Caco-2 (cell line): ENCODE measurements at regions not wholly inside any gene's neighbourhood (a gene's known extent, or its start where the extent isn't known, plus 50 kb on each side); places are given as distances from the start of the nearest gene placed in this dataset.

Source experiments
- BruUV-seq: library from RNA; stranded (reverse); fragments of 400-500 nt; replicated peaks from 2 replicates; lab custom pipeline; 2021; lab: Mats Ljungman, UMichigan
- CTCF ChIA-PET: fragments of 300-600 bp; sonication (Branson Sonifier 250); formaldehyde crosslinking; loops from one replicate; lab custom pipeline; 2022; ENCODE audit warnings: antibody characterized with exemption; lab: Charles Lee
- POLR2A ChIA-PET: fragments of 300-600 bp; sonication (Branson Sonifier 250); formaldehyde crosslinking; loops from one replicate; lab custom pipeline; 2022; ENCODE audit warnings: antibody characterized with exemption; lab: Charles Lee
- DNase-seq, 2 experiments: peaks; one replicate each; pipeline versions ENCODE4 v3.0.0 to v3.0.0-alpha.2; 2020 to 2022
- H3K27me3 ChIP-seq: replicated peaks from 2 replicates; pipeline ENCODE4 v1.6.0; 2011; ENCODE audit warnings: low read length; ENCODE audit not compliant: control insufficient read depth, insufficient read depth
- H3K36me3 ChIP-seq: 2 replicates; pipeline ENCODE4 v1.5.1; 2011; ENCODE audit warnings: low read length; ENCODE audit not compliant: control insufficient read depth, insufficient read depth
- H3K4me1 ChIP-seq: fragments of 250-450 bp; sonication (Bioruptor Pico); 2 replicates; pipeline ENCODE4 v1.5.1; 2020; ENCODE audit warnings: mild to moderate bottlenecking
- H3K4me3 ChIP-seq: 2 replicates; pipeline ENCODE4 v1.5.1; 2011; ENCODE audit warnings: low read depth, mild to moderate bottlenecking, control low read depth, low read length
- H3K9me3 ChIP-seq: fragments of 250-450 bp; sonication (Bioruptor Pico); 2 replicates; pipeline ENCODE4 v1.5.1; 2020; ENCODE audit warnings: mild to moderate bottlenecking, moderate library complexity
- H3K27ac Mint-ChIP-seq: one replicate; pipeline ENCODE4 v1.8.0; 2022; ENCODE audit warnings: mixed read lengths; ENCODE audit not compliant: unreplicated experiment
- H3K27me3 Mint-ChIP-seq: one replicate; pipeline ENCODE4 v1.8.0; 2022; ENCODE audit warnings: mixed read lengths; ENCODE audit not compliant: insufficient read depth, unreplicated experiment
- H3K36me3 Mint-ChIP-seq: one replicate; pipeline ENCODE4 v1.8.0; 2022; ENCODE audit warnings: mild to moderate bottlenecking, mixed read lengths; ENCODE audit not compliant: insufficient read depth, unreplicated experiment
- H3K4me1 Mint-ChIP-seq: one replicate; pipeline ENCODE4 v1.8.0; 2022; ENCODE audit warnings: low read depth, mixed read lengths; ENCODE audit not compliant: unreplicated experiment
- H3K4me3 Mint-ChIP-seq: one replicate; pipeline ENCODE4 v1.8.0; 2022; ENCODE audit warnings: mild to moderate bottlenecking, moderate library complexity, mixed read lengths; ENCODE audit not compliant: unreplicated experiment
- H3K9me3 Mint-ChIP-seq: one replicate; pipeline ENCODE4 v1.8.0; 2022; ENCODE audit warnings: mixed read lengths; ENCODE audit not compliant: unreplicated experiment
- CTCF ChIP-seq, 2 experiments: fragments of 200-600 bp in 1 of 2; IDR thresholded peaks; 1 replicate in 1 of 2; 2 replicates in 1 of 2; pipeline versions ENCODE4 v1.5.1 to v1.8.0; 2011 to 2022; ENCODE audit warnings: antibody characterized with exemption in 1 of 2, control low read depth in 1 of 2, inconsistent platforms in 1 of 2, low read depth in 1 of 2, low read length in 1 of 2, mild to moderate bottlenecking in 1 of 2, moderate library complexity in 1 of 2; ENCODE audit not compliant: insufficient read depth in 1 of 2, severe bottlenecking in 1 of 2, unreplicated experiment in 1 of 2
- intact Hi-C: fragments of 100-400 bp; cut with micrococcal nuclease; formaldehyde crosslinking; loops from one replicate; pipeline ENCODE4 v1.10.0; 2022; ENCODE audit not compliant: unreplicated experiment

GRCh38 chr7:17440831-17441230 lies 142.4 kb downstream of the AHR start:
- Mint-ChIP-seq H3K4me1 (no peaks in the 10 kb centered on the region), H3K27me3 (no peaks in the 10 kb centered on the region), H3K9me3 (peaks cover 15% of the 10 kb centered on the region), H3K4me3 (no peak overlapping the region), H3K36me3 (peaks cover 6% of the 10 kb centered on the region), H3K27ac (no peak overlapping the region)
- Histone ChIP-seq H3K27me3 (no peaks in the 10 kb centered on the region), H3K36me3 (no peaks in the 10 kb centered on the region), H3K9me3 (peaks cover 9% of the 10 kb centered on the region; the same call in 1 of the 2 replicates), H3K4me1 (peaks cover 7% of the 10 kb centered on the region; the same call in 1 of the 2 replicates), H3K4me3 (no peak overlapping the region)
- no TSS peak for BruUV-seq
- intact Hi-C loops: no loop called here
- ChIA-PET POLR2A (no interaction called here), CTCF (no interaction called here)
- DNase-seq: no peak
- no peak for TF ChIP-seq CTCF (IDR thresholded peaks at IDR 0.05; ENCODE audit: insufficient read depth in 1 of 2, low read depth in 1 of 2, low read length in 1 of 2, severe bottlenecking in 1 of 2, unreplicated experiment in 1 of 2)

DNA sequence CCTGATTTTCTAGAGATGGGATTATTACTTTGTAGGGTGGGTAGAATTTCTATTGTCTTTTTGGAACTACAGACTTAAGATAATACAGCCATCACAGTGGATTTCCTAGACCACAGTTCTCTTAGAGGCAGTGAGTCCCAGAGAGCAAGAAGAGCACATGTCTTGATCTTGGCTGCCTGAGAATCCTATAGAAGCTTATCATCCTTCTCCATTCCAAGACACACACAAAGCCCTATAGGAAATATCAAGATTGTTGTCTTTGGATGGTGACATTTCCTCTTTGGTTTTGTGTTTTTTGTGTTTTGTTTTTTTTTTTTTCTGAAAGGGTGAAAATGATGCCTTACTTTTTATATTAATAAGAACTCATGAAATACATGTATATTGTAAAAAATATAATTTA lies 143.1 kb downstream of the AHR start:
- DNase-seq: no peak
- Mint-ChIP-seq H3K4me3 (no peak overlapping the region), H3K4me1 (no peaks in the 10 kb centered on the region), H3K27ac (no peak overlapping the region), H3K9me3 (peaks cover 12% of the 10 kb centered on the region), H3K27me3 (no peaks in the 10 kb centered on the region), H3K36me3 (peaks cover 6% of the 10 kb centered on the region)
- Histone ChIP-seq H3K27me3 (no peaks in the 10 kb centered on the region), H3K4me1 (peaks cover 7% of the 10 kb centered on the region; the same call in 1 of the 2 replicates), H3K36me3 (no peaks in the 10 kb centered on the region), H3K4me3 (no peak overlapping the region), H3K9me3 (peaks cover 9% of the 10 kb centered on the region; the same call in 1 of the 2 replicates)
- CTCF ChIA-PET: no interaction called here
- TF ChIP-seq CTCF (IDR thresholded peaks at IDR 0.05; ENCODE audit: insufficient read depth in 1 of 2, low read depth in 1 of 2, low read length in 1 of 2, severe bottlenecking in 1 of 2, unreplicated experiment in 1 of 2): no peak
- POLR2A ChIA-PET: no interaction called here
- no TSS peak for BruUV-seq
- intact Hi-C loops: no loop called here

DNA sequence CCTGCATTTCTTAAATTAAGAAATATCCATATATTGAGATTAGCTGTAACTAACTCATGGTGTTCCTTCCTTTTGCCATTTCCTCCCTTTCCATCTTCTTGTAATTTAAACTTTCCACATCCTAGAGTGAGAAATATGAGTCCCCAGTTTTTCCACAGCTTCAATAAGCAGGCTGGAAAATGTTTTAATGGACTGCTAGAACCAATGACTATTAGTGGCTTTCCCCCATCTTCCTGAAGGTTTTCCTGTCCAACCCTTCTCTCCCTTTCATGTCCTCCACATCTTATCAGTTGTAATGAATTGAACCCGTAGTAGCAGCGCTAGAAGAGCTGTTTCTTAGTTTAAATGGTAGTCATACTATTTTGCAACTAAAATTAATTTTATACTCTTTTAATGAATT lies 145.7 kb downstream of the AHR start:
- no peaks in the 10 kb centered on the region; the same call in 1 of the 2 replicates for H3K36me3 ChIP-seq
- peaks cover 8% of the 10 kb centered on the region for H3K4me1 ChIP-seq
- POLR2A ChIA-PET: no interaction called here
- Mint-ChIP-seq H3K9me3 (peaks cover 38% of the 10 kb centered on the region), H3K36me3 (peaks cover 6% of the 10 kb centered on the region), H3K4me1 (peaks cover 5% of the 10 kb centered on the region), H3K27ac (no peak overlapping the region), H3K4me3 (no peak overlapping the region), H3K27me3 (no peaks in the 10 kb centered on the region)
- TF ChIP-seq CTCF (IDR thresholded peaks at IDR 0.05; ENCODE audit: insufficient read depth in 1 of 2, low read depth in 1 of 2, low read length in 1 of 2, severe bottlenecking in 1 of 2, unreplicated experiment in 1 of 2): no peak
- no peak overlapping the region for H3K4me3 ChIP-seq
- CTCF ChIA-PET: no interaction called here
- H3K27me3 ChIP-seq: no peaks in the 10 kb centered on the region
- no peak for DNase-seq
- peaks cover 22% of the 10 kb centered on the region; the same call in 1 of the 2 replicates for H3K9me3 ChIP-seq
- intact Hi-C loops: no loop called here
- BruUV-seq: no TSS peak
